Fibroblast of pulmonary artery (primary cell): ENCODE measurements at regions not wholly inside any gene's neighbourhood (a gene's known extent, or its start where the extent isn't known, plus 50 kb on each side); places are given as distances from the start of the nearest gene placed in this dataset.

Source experiments
- DNase-seq: peaks from one replicate; pipeline ENCODE4 v3.0.0-alpha.2; 2010; ENCODE audit warnings: low read depth
- H3K4me3 ChIP-seq: replicated peaks from 2 replicates; pipeline ENCODE4 v1.5.1; 2011; ENCODE audit warnings: low read depth, mild to moderate bottlenecking, control low read depth, low read length, moderate library complexity
- TF ChIP-seq, protein P1 (sequence below): IDR thresholded peaks from 2 replicates; pipeline ENCODE4 v1.5.1; 2011; ENCODE audit warnings: mild to moderate bottlenecking, control low read depth, low read length, inconsistent platforms; ENCODE audit errors: missing control alignments

DNA sequence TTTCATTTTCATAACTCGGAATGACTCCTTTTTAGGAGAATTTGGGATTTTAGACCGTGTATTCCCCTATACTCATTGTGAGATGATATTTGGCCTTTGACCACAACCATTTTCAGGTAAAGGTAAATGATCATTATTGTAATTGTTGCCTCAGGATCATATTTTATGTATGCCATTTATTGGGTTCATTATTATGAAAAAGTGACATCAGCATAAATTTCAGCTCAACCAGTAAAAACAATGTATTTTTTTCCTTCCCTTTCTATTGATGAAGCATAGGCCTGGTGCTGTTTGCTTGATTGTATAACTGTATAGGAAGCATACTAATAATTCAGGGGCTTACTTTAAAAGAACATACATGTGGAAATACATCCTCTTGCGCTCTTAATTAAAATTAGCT is 832.9 kb upstream of the FANCL start:
- TF ChIP-seq, protein P1, sequence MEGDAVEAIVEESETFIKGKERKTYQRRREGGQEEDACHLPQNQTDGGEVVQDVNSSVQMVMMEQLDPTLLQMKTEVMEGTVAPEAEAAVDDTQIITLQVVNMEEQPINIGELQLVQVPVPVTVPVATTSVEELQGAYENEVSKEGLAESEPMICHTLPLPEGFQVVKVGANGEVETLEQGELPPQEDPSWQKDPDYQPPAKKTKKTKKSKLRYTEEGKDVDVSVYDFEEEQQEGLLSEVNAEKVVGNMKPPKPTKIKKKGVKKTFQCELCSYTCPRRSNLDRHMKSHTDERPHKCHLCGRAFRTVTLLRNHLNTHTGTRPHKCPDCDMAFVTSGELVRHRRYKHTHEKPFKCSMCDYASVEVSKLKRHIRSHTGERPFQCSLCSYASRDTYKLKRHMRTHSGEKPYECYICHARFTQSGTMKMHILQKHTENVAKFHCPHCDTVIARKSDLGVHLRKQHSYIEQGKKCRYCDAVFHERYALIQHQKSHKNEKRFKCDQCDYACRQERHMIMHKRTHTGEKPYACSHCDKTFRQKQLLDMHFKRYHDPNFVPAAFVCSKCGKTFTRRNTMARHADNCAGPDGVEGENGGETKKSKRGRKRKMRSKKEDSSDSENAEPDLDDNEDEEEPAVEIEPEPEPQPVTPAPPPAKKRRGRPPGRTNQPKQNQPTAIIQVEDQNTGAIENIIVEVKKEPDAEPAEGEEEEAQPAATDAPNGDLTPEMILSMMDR = no peak
- no peak overlapping the region for H3K4me3 ChIP-seq
- DNase-seq = no peak

DNA sequence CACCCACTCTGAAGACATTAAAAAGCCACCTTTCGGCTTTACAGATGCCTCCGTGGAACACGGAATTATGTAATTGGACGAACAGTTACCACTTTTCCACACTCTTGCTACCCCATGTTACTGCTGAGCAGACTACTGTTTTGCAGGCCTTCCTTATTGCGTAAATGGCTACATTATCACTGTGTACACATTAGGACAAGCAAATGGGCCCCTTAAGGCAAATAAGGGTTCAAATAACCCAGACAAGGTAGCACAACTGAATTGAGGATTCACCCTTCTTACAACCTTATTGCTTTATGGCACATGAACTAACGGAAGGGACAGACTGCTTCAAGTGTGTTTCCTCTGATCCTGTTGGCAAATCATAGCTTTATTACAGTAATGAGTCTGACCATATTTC is 832.2 kb upstream of the FANCL start:
- H3K4me3 ChIP-seq = no peak overlapping the region
- DNase-seq = no peak
- TF ChIP-seq, protein P1 = no peak

DNA sequence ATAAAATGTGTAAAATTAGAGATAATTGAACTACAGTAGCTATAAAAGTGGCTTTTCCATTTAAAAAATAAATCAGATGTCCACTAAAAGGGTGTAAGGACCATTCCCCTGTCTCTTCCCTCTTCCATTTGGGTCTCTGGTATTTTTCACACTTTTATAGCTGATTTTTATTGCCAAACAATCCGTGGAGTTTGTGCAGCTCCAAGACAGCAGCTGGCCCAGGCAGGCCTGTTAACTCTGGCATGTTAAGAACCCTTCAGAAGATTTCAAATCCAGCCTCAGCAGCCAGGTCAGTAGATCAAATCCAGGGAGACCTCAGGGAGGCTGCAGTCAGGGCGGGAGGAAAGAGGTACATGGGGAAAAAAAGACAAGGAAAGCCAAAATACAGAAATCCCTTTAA is 827.1 kb upstream of the FANCL start:
- DNase-seq = no peak
- TF ChIP-seq, protein P1 = no peak
- H3K4me3 ChIP-seq = no peak overlapping the region

DNA sequence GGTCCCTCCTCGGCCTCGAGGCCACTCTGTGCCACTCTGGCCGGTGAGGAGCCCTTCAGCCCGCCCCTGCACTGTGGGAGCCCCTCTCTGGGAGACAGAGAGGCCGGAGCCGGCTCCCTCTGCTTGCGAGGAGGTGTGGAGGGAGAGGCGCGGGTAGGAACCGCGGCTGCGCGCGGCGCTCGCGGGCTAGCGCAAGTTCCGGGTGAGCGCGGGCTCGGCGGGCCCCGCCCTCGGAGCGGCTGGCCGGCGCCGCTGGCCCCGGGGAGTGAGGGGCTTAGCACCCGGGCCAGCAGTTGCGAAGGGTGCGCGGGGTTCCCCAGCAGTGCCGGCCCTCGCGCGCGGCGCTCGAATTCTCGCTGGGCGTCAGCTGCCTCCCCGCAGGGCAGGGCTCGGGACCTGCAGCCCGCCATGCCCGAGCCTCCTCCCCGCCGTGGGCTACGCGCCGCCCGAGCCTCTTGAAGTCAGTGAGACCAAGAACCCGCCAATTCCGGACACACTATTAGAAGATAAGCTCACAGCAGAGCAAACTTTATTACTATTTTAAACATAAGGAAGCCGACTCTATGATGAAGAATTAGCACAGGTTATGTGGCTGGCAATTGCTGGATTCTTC is 825.8 kb upstream of the FANCL start:
- no peak for DNase-seq
- no peak overlapping the region for H3K4me3 ChIP-seq
- TF ChIP-seq, protein P1 = no peak

DNA sequence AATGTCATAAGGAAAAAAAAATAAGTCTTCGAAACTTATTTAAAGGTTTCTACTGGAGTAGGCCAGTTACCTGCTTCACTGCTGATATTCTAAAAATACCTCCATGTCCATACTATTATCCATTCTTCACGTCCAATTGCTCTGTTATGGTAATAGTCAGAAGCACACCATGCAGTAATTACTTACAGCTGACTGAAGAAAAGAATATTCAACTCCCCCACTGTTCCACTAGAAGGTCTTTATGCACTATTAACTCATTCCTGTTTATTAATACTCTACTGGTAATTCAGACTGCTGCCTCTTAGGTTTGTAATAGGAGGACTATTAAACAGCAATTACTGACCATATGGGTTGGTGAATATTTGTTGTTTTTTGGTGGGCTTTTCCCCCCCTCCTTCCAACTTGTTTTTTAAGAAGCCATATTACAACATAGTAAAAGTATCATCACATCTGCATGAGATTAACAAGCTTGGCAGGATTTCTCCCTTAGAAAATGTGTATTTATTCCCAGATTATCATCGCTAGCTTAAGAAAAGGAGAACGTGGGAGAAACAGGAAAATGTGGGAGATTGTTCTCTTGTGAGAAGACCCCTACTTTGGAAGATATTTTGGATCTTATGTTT is 806.4 kb upstream of the FANCL start:
- DNase-seq = no peak
- TF ChIP-seq, protein P1 = no peak
- no peak overlapping the region for H3K4me3 ChIP-seq

DNA sequence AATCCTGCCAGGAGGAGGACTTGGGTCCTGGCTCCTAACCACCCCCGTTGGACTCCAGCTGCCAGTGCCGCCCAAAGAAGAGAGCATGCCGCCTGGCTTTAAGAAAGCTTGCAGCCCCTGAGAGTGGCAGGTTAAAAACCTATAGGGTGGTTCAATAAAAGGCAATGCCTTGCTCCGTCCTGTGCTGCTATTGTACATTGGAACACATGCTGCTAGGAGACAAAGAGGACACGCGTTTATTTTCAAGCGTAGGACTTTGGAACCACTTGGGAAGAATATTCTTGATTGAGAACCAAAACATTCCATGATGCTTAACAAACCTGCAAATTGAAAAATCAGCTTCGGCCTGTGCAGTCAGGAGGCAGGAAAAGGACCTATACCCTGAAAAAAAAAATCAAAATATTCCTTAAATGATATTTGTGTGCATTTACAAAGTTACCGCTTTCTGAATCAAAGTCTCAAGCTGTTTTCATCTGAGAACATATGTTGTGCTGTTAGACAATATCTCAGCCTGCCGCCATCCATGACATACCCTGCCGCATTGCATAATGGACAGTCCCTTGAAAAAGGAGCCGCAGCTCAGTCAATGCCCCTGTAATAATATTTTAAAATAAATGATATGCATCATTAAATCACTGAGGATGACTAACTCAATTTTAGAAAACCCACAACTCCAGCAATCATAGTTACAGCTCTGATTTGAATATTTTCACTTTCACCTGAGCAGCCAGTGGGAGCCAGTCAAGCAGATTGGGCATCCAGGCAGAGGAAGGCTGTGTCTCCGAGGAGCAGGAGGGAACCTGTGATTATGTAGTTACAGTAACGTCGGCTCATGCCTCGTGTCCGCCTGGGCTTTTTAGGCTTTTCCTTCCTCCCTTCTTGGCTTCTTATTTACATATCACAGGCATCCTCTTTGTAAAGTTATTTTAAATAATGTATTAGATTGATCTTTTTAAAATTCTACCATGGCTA is 805.6 kb upstream of the FANCL start:
- TF ChIP-seq, protein P1 = no peak
- no peak for DNase-seq
- H3K4me3 ChIP-seq = no peak overlapping the region
